WTC11 (cell line): ENCODE measurements at regions not wholly inside any gene's neighbourhood (a gene's known extent, or its start where the extent isn't known, plus 50 kb on each side); places are given as distances from the start of the nearest gene placed in this dataset.
A peak's percentile ranks its signal among the peaks of the same experiment; 100 is the strongest.

Experiments used
- ATAC-seq: fragments of 200-7000 bp; cut with Tn5 transposase; 2 replicates; pipeline ENCODE4 v1.10.0; 2021; ENCODE audit warnings: mild to moderate bottlenecking, moderate library complexity
- CTCF ChIA-PET: fragments of 300-600 bp; sonication (Branson Sonifier 250); formaldehyde crosslinking; loops from one replicate; lab custom pipeline; 2021; ENCODE audit warnings: antibody characterized with exemption; lab: Charles Lee
- POLR2A ChIA-PET: fragments of 350-600 bp; sonication (Branson Sonifier 250); formaldehyde crosslinking; loops from one replicate; lab custom pipeline; 2021; ENCODE audit warnings: antibody characterized with exemption; lab: Charles Lee
- DNase-seq: peaks from one replicate; pipeline ENCODE4 v3.0.0; 2021; ENCODE audit warnings: low spot score
- H3K27ac Mint-ChIP-seq: 2 replicates; pipeline ENCODE4 v1.8.0; 2021; ENCODE audit warnings: mixed read lengths
- H3K27me3 Mint-ChIP-seq: 2 replicates; pipeline ENCODE4 v1.8.0; 2021; ENCODE audit warnings: low read depth, mild to moderate bottlenecking, moderate library complexity, mixed read lengths
- H3K36me3 Mint-ChIP-seq: 2 replicates; pipeline ENCODE4 v1.8.0; 2021; ENCODE audit warnings: mixed read lengths
- H3K4me1 Mint-ChIP-seq: 2 replicates; pipeline ENCODE4 v1.8.0; 2022; ENCODE audit warnings: mixed read lengths
- H3K4me3 Mint-ChIP-seq: 2 replicates; pipeline ENCODE4 v1.8.0; 2021; ENCODE audit warnings: mild to moderate bottlenecking, moderate library complexity, mixed read lengths
- H3K9me3 Mint-ChIP-seq: 2 replicates; pipeline ENCODE4 v1.8.0; 2021; ENCODE audit warnings: mixed read lengths
- ATF1 ChIP-seq: sonication (generic); formaldehyde crosslinking; IDR thresholded peaks from 2 replicates; pipeline ENCODE4 v1.8.1; 2023; ENCODE audit warnings: mild to moderate bottlenecking, moderate library complexity, missing genetic modification reagents
- CDX4 ChIP-seq: fragments of 250-450 bp; sonication (Bioruptor Pico); IDR thresholded peaks from 2 replicates; pipeline ENCODE4 v1.9.0; 2021; ENCODE audit warnings: moderate library complexity, mild to moderate bottlenecking, inconsistent platforms, borderline replicate concordance
- ETV6 ChIP-seq: sonication (generic); formaldehyde crosslinking; IDR thresholded peaks from 2 replicates; pipeline ENCODE4 v1.8.1; 2022; ENCODE audit warnings: mild to moderate bottlenecking, missing genetic modification reagents
- FOXP1 ChIP-seq: sonication (generic); formaldehyde crosslinking; IDR thresholded peaks from 2 replicates; pipeline ENCODE4 v1.8.0; 2022; ENCODE audit warnings: missing genetic modification reagents, mild to moderate bottlenecking, moderate library complexity, borderline replicate concordance
- HMGA2 ChIP-seq: fragments of 250-450 bp; sonication (Bioruptor Pico); IDR thresholded peaks from 2 replicates; pipeline ENCODE4 v1.4.0; 2021; ENCODE audit warnings: mild to moderate bottlenecking, moderate library complexity
- JAZF1 ChIP-seq: fragments of 250-450 bp; sonication (Bioruptor Pico); IDR thresholded peaks from 2 replicates; pipeline ENCODE4 v1.9.0; 2021; ENCODE audit warnings: moderate library complexity, mild to moderate bottlenecking, inconsistent platforms
- MYBL2 ChIP-seq: sonication (generic); formaldehyde crosslinking; IDR thresholded peaks from 2 replicates; pipeline ENCODE4 v1.8.1; 2023; ENCODE audit warnings: mild to moderate bottlenecking, moderate library complexity, missing genetic modification reagents
- NFE2L1 ChIP-seq: sonication (generic); formaldehyde crosslinking; IDR thresholded peaks from 2 replicates; pipeline ENCODE4 v1.8.1; 2023; ENCODE audit warnings: missing genetic modification reagents
- NFYB ChIP-seq: sonication (generic); formaldehyde crosslinking; conservative IDR thresholded peaks from 2 replicates; pipeline ENCODE4 v1.8.0; 2022; ENCODE audit warnings: low read depth, missing genetic modification reagents
- OVOL2 ChIP-seq: fragments of 250-450 bp; sonication (Bioruptor Pico); IDR thresholded peaks from 2 replicates; pipeline ENCODE4 v1.9.0; 2021; ENCODE audit warnings: mild to moderate bottlenecking, borderline replicate concordance
- PRDM15 ChIP-seq: sonication (generic); formaldehyde crosslinking; IDR thresholded peaks from 2 replicates; pipeline ENCODE4 v1.8.0; 2022; ENCODE audit warnings: missing genetic modification reagents
- PRRX2 ChIP-seq: fragments of 250-450 bp; sonication (Bioruptor Pico); IDR thresholded peaks from 2 replicates; pipeline ENCODE4 v1.8.0; 2021; ENCODE audit warnings: mild to moderate bottlenecking
- RELA ChIP-seq: sonication (generic); formaldehyde crosslinking; IDR thresholded peaks from 2 replicates; pipeline ENCODE4 v1.8.1; 2022; ENCODE audit warnings: missing genetic modification reagents, mild to moderate bottlenecking, borderline replicate concordance
- SOX15 ChIP-seq: fragments of 250-450 bp; sonication (Bioruptor Pico); IDR thresholded peaks from 2 replicates; pipeline ENCODE4 v1.9.0; 2021; ENCODE audit warnings: mild to moderate bottlenecking
- TEAD4 ChIP-seq: sonication (generic); formaldehyde crosslinking; IDR thresholded peaks from 2 replicates; pipeline ENCODE4 v1.8.0; 2022; ENCODE audit warnings: mild to moderate bottlenecking, missing genetic modification reagents
- ZNF138 ChIP-seq: sonication (generic); formaldehyde crosslinking; conservative IDR thresholded peaks from 2 replicates; pipeline ENCODE4 v1.8.1; 2022; ENCODE audit warnings: mild to moderate bottlenecking, moderate library complexity, missing genetic modification reagents
- ZNF232 ChIP-seq: sonication (generic); formaldehyde crosslinking; IDR thresholded peaks from 2 replicates; pipeline ENCODE4 v1.8.0; 2022; ENCODE audit warnings: mild to moderate bottlenecking, missing genetic modification reagents
- ZNF281 ChIP-seq: sonication (generic); formaldehyde crosslinking; IDR thresholded peaks from 2 replicates; pipeline ENCODE4 v1.8.0; 2023; ENCODE audit warnings: mild to moderate bottlenecking, missing genetic modification reagents
- ZSCAN18 ChIP-seq: fragments of 250-450 bp; sonication (Bioruptor Pico); IDR thresholded peaks from 2 replicates; pipeline ENCODE4 v2.1.2; 2022; ENCODE audit warnings: mild to moderate bottlenecking, moderate library complexity

- no peak for DNase-seq
- H3K27me3 Mint-ChIP-seq = no peaks in the 10 kb centered on the region
- peaks cover 8% of the 10 kb centered on the region for H3K9me3 Mint-ChIP-seq
- CTCF ChIA-PET = no interaction called here
- H3K27ac Mint-ChIP-seq = peak overlapping the region; percentile 21; the same call in 1 of the 2 replicates
- no peak for TF ChIP-seq PRDM15 (CRISPR knock-in tag)
- no peak for TF ChIP-seq ZSCAN18
- no peak for TF ChIP-seq ZNF138 (CRISPR knock-in tag)
- TF ChIP-seq FOXP1 = no peak
- TF ChIP-seq MYBL2 (CRISPR knock-in tag) = no peak
- ATAC-seq = no peak
- peaks cover 51% of the 10 kb centered on the region for H3K4me1 Mint-ChIP-seq
- no peaks in the 10 kb centered on the region for H3K36me3 Mint-ChIP-seq
- POLR2A ChIA-PET = interaction anchor here (0.6 kb wide), 1 partner anchor 228 kb away, joined by 3 read pairs; no protein-coding TSS in a partner anchor
- H3K4me3 Mint-ChIP-seq = no peak overlapping the region
Observed at GRCh38 chr4:158964114-158964727, 138.7 kb upstream of the RAPGEF2 start.

GRCh38 chr4:158964728-158965124, 138.2 kb upstream of the RAPGEF2 start:
- DNase-seq (no peak), ATAC-seq (no peak)
- TF ChIP-seq ETV6 (CRISPR knock-in tag) (no peak), ATF1 (no peak), SOX15 (CRISPR knock-in tag) (no peak), HMGA2 (CRISPR knock-in tag) (no peak), CDX4 (CRISPR knock-in tag) (no peak), ZNF232 (CRISPR knock-in tag) (no peak), PRRX2 (CRISPR knock-in tag) (no peak), OVOL2 (no peak), JAZF1 (CRISPR knock-in tag) (no peak), TEAD4 (CRISPR knock-in tag) (no peak), RELA (CRISPR knock-in tag) (no peak), NFE2L1 (CRISPR knock-in tag) (no peak), ZNF281 (CRISPR knock-in tag) (no peak), NFYB (no peak)
- Mint-ChIP-seq H3K4me1 (peaks cover 47% of the 10 kb centered on the region), H3K36me3 (no peaks in the 10 kb centered on the region), H3K4me3 (no peak overlapping the region), H3K9me3 (peaks cover 8% of the 10 kb centered on the region), H3K27ac (peak overlapping the region; percentile 21; the same call in 1 of the 2 replicates), H3K27me3 (no peaks in the 10 kb centered on the region)
- ChIA-PET POLR2A (no interaction called here), CTCF (interaction anchor here (0.6 kb wide), 1 partner anchor 41 kb away, joined by 5 read pairs; no protein-coding TSS in a partner anchor)
